ENCODE measurements at regions not wholly inside any gene's neighbourhood (a gene's known extent, or its start where the extent isn't known, plus 50 kb on each side); places are given as distances from the start of the nearest gene placed in this dataset.
"Not testable (repeated sequence)": the region's sequence is repeated elsewhere in the genome, so short reads cannot be mapped to it uniquely, and the experiment has no call there.

- DNase-seq (ENCODE audit: low read depth), result no peak
Observed at GRCh38 chr6:19608546-19608945, 228.6 kb upstream of the ID4 start.

- no peak for DNase-seq (ENCODE audit: low read depth)
Observed at GRCh38 chr6:19609972-19610641, 227.1 kb upstream of the ID4 start.

GRCh38 chr6:19612672-19613466 lies 224.3 kb upstream of the ID4 start:
- DNase-seq (ENCODE audit: low read depth), result not testable (repeated sequence)

GRCh38 chr6:19613678-19614077 lies 223.5 kb upstream of the ID4 start:
- no peak for DNase-seq (ENCODE audit: low read depth)

GRCh38 chr6:19616022-19616421 lies 221.1 kb upstream of the ID4 start:
- DNase-seq (ENCODE audit: low read depth), result no peak

- no peak for DNase-seq (ENCODE audit: low read depth)
Observed at GRCh38 chr6:19632230-19632629, 204.9 kb upstream of the ID4 start.

- no peak for DNase-seq (ENCODE audit: low read depth)
Observed at GRCh38 chr6:19632786-19633185, 204.4 kb upstream of the ID4 start.

- DNase-seq (ENCODE audit: low read depth), result no peak
Observed at GRCh38 chr6:19635728-19636127, 201.4 kb upstream of the ID4 start.

- no peak for DNase-seq (ENCODE audit: low read depth)
Observed at GRCh38 chr6:19637010-19637409, 200.2 kb upstream of the ID4 start.

GRCh38 chr6:19638931-19639330 lies 198.2 kb upstream of the ID4 start:
- DNase-seq (ENCODE audit: low read depth), result no peak

GRCh38 chr6:19643287-19643686 lies 193.9 kb upstream of the ID4 start:
- no peak for DNase-seq (ENCODE audit: low read depth)

- no peak for DNase-seq (ENCODE audit: low read depth)
Observed at GRCh38 chr6:19643713-19644112, 193.5 kb upstream of the ID4 start.

- DNase-seq (ENCODE audit: low read depth), result no peak
Observed at GRCh38 chr6:19655744-19656143, 181.4 kb upstream of the ID4 start.

GRCh38 chr6:19660123-19660910 lies 176.9 kb upstream of the ID4 start:
- DNase-seq (ENCODE audit: low read depth), result no peak

- peak; percentile 51 for DNase-seq (ENCODE audit: low read depth)
Observed at GRCh38 chr6:19662911-19663310, 174.3 kb upstream of the ID4 start.

GRCh38 chr6:19663479-19663878 lies 173.7 kb upstream of the ID4 start:
- no peak for DNase-seq (ENCODE audit: low read depth)

GRCh38 chr6:19664050-19664449 lies 173.1 kb upstream of the ID4 start:
- DNase-seq (ENCODE audit: low read depth), result no peak

- DNase-seq (ENCODE audit: low read depth), result no peak
Observed at GRCh38 chr6:19664878-19665612, 172.1 kb upstream of the ID4 start.

GRCh38 chr6:19665613-19665909 lies 171.6 kb upstream of the ID4 start:
- DNase-seq (ENCODE audit: low read depth), result no peak

GRCh38 chr6:19668710-19669109 lies 168.5 kb upstream of the ID4 start:
- DNase-seq (ENCODE audit: low read depth), result peak; percentile 82

- peak; percentile 81 for DNase-seq (ENCODE audit: low read depth)
Observed at GRCh38 chr6:19669206-19669605, 168.0 kb upstream of the ID4 start.

GRCh38 chr6:19682859-19683258 lies 154.3 kb upstream of the ID4 start:
- DNase-seq (ENCODE audit: low read depth), result no peak

Data from EH (cell line).